HG03469 (cell line): ENCODE measurements at regions not wholly inside any gene's neighbourhood (a gene's known extent, or its start where the extent isn't known, plus 50 kb on each side); places are given as distances from the start of the nearest gene placed in this dataset.

ENCODE experiments used
- ATAC-seq: cut with Tn5 transposase; IDR thresholded peaks from one replicate; pipeline ENCODE4 v1.9.1; 2021; ENCODE audit warnings: mild to moderate bottlenecking, moderate library complexity, moderate number of reproducible peaks; ENCODE audit not compliant: unreplicated experiment

GRCh38 chr3:148331081-148331846 lies 366.4 kb upstream of the AGTR1 start:
- peak; percentile 72 for ATAC-seq

GRCh38 chr3:148332509-148332908 lies 365.2 kb upstream of the AGTR1 start:
- ATAC-seq, result no peak

DNA sequence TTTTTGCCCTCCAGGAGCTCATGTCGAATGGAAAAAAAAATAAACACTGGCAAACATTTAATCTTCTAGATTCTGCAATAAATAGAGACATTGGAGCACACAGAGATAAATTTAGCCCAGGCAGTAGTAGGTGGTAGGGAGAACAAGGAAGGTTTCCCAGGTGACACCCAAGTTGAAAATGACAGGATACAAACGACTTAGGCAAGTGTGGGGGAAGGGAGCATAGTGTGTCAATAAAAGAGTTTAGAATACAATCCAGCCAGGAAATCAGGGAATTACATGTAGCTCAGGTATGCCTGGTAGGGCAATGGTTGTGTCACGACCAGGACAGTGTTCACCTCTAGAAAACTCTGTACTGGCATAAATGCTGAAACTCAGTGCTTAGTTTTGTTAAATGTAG lies 364.6 kb upstream of the AGTR1 start:
- ATAC-seq, result no peak

DNA sequence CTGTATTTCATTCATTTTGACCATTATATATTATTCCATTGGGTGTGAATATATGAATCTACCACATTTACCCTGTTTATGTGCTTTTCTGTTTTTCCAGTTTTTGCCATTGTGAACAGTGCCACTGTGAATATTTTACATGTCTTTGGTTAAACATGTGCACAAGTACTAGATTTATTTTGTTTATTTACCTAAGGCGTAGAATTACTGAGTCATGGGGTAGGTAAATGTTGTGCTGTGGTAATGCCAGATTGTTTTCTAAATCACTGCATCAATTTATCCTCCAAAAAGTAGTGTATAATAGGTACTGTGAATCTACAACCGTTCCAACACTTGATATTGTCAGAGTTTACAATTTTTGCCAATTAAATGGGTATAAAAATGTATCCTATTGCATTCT lies 362.1 kb upstream of the AGTR1 start:
- ATAC-seq, result no peak

DNA sequence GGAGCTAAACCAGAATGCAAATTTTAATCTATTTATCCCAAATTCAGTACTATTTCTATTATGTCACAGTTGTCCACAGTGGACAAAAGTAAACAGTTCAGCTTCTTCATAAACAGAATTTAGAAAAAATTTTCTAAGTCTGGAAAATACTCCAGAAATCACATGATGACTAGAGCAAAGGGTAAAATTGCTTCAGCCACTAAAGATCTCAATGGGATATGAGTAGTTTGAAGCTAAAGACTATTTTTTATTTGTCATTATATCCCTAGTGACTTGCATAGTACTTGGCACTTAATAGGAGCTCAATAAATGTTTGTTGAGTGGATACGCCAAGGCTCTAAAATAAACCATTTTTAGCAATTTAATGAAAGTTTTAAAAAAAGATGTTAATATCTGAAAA lies 354.3 kb upstream of the AGTR1 start:
- no peak for ATAC-seq

GRCh38 chr3:148344521-148344920 lies 353.2 kb upstream of the AGTR1 start:
- ATAC-seq, result no peak

GRCh38 chr3:148360051-148360450 lies 337.7 kb upstream of the AGTR1 start:
- no peak for ATAC-seq

GRCh38 chr3:148366743-148367410 lies 330.8 kb upstream of the AGTR1 start:
- no peak for ATAC-seq

DNA sequence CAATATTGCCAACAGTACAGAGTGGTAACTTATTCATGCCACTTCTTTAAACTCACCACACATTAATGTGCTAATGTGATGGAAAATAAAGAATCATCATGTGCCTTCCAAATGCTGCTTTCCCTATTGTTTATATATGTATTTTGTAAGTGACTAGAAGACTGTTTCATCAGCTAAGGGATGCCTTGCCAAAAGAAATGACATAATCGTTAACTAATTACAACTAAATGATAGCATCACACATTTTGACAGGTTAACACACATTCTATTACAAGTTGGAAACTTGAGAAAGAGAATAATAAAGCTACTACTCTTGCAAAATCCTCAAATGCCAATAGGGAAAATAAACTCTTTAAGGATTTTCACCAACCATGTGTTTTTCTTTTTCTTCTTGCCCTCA lies 329.9 kb upstream of the AGTR1 start:
- ATAC-seq, result no peak

GRCh38 chr3:148369381-148369780 lies 328.3 kb upstream of the AGTR1 start:
- ATAC-seq, result no peak

DNA sequence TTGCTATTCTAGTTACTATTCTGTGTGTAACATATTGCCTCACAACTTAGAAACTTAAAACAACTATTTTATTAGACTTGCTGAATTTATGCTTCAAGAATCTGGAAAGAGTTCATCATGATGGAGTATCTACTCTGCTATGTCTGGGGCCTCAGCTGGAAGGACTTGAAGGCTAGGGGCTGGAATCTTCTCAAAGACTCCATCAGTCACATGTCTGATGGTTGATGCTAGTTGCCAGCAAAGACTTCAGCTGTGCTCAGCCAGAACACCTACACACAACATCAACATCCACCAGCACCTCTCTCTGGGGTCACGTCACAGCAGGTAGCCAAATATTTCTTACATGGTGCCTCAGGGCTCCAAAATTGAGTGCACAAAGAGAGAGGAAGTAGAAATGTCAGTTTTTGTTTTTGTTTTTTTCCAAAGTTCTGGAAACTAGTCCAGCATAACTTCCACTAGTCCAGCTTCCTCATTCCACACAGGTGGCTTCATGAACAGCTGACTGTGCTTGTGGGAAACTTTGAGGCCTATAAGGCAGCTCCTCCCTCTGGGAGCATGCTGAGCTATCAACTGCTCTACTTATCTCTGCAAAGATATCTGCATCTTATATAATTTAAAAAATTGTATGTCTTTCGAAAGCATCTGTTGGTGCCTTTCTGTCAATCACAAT lies 325.4 kb upstream of the AGTR1 start:
- ATAC-seq, result no peak

DNA sequence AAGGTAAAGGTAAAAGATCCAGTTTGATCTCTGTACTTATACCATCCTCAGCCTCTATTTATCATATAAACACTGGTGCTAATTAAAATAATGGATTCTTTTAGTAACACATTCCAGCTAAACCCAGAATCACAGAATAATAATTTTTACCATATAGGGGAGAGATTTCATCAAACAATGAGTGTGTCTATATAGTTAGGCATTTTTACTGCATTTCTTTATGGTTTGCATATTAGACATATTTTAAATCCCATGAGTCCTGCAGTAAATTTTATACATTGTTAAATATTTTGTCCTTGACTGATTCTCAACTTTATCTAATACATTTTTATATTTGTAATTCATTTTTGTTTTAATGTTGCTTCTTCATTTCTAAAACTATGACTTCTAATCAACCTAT lies 323.7 kb upstream of the AGTR1 start:
- ATAC-seq, result no peak

DNA sequence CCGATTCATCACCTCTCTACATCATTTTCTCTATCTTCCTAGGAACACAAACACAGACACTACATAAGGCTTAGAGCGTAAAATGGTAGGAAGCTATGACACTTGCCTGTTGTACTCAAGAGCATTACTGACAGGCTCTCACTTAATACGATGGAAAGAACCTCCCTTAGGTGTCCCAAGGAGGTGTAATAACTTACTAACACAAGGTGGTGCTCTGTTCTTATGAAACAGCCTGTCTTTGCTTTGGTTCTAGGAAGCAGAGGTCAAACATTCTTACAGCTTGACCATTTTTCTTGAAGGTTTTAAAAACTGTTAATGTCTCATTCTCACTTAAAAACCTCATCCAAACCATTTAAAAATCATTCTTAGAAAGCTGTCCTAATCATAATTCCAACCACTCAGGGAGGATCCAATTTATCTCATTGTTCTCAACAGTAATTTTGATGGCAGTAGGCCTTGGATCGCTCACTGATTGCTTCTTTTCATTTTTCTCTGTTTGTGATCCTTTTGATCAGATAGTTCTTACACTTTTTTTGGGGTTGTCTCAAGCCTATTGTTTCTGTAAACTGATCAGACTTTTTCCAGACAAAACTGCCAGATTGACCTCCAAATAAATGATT lies 317.8 kb upstream of the AGTR1 start:
- peak; percentile 95 for ATAC-seq

- ATAC-seq, result no peak
Observed at GRCh38 chr3:148381051-148381450, 316.7 kb upstream of the AGTR1 start.

- no peak for ATAC-seq
Observed at GRCh38 chr3:148389916-148390315, 307.8 kb upstream of the AGTR1 start.

GRCh38 chr3:148395821-148396220 lies 301.9 kb upstream of the AGTR1 start:
- no peak for ATAC-seq

DNA sequence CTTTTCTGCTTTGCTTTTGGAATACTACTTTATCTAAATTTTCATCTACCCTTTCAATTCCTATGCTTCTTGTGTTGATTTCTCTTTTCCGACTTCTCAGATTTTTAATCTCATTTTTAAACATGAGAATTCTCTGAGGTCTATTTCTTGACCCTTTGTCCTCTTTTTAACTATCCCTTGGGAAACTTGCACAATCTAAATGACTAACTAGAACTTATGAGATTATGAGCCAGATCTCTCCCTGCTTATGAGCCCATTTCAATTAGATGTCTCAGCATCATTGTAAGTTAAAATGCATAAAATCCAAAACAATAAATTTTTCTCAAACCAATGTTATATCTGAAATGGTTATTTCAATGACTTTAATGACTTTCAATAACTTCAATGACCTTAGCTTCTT lies 296.9 kb upstream of the AGTR1 start:
- no peak for ATAC-seq

DNA sequence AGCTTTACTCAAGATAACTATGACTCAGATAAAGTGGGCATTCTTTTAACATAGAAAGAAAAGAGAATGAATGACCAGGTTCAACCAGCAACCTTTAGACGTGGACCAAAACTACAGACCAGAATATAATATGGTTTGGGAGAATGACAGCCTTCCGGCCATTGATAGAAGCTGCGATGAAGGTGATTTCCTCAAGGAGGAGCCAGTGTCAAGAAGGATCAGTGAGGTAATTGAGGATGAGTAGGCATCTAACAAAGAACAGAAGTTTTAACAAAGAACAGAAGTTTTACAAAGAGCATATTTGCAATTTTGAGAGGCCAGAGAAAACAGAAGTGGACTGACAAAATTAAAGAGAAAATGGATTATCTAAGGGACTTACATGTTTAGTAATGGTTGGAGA lies 289.0 kb upstream of the AGTR1 start:
- ATAC-seq, result no peak

DNA sequence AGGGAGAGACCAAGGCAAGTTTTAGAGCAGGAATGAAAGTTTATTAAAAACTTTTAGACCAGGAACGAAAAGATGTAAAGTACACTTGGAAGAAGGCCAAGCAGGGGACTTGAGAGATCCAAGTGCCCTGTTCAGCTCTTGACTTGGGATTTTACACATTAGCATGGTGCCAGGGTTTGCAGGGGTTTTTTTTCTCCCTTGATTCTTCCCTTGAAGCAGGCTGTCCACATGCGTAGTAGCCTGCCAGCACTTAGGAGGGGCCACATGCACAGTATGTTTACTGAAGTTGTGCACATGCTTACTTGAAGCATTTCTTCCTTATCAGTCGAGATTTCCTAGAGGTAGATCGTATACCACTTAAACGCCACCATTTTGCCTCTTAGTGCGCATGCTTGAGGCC lies 277.5 kb upstream of the AGTR1 start:
- ATAC-seq, result no peak

- no peak for ATAC-seq
Observed at GRCh38 chr3:148428862-148429605, 268.7 kb upstream of the AGTR1 start.

GRCh38 chr3:148433665-148434064 lies 264.0 kb upstream of the AGTR1 start:
- ATAC-seq, result no peak
